ENCODE measurements at regions not wholly inside any gene's neighbourhood (a gene's known extent, or its start where the extent isn't known, plus 50 kb on each side); places are given as distances from the start of the nearest gene placed in this dataset.

DNA sequence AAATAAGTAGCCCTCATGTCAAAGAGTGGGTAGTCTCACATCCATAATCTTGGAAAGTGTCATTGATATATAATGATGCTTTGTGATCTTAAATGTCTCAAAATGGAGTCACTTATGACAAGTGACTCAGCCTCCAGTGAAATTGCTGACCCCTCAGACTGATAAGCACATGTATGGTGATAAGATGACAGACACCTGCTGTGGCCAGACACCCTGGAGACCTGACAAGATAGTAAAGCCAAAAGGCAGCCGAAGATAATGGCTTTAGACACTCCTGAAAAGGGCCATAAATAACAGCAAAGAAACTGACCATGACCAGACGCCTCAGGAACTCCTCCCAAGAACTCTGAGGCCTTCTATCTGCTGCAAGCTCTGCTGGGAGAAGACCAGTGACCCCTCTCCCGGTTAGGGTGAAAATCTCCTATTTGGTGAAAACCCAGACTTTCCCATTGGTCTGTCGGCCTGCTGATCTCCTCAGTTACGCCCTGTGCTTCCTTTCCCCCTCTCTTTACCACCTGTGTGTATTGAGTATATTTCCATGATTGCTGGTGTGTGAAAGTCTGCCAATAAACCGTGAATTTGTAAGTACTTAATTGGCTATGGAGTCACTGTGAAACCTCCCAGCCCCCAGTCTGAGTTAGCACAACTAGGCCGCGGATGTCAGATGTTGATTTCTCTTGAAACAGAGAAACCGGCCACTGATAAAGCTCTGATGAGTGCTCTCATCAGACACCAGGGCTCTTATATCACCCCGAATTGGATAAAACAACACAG is 226.7 kb upstream of the MYOCD start:
- DNase-seq (no peak), ATAC-seq (no peak)
- intact Hi-C loops (cut with DNase I) = no loop called here
- Histone ChIP-seq H3K27me3 (no peaks in the 10 kb centered on the region), H3K4me1 (no peaks in the 10 kb centered on the region), H3K27ac (no peak overlapping the region), H3K9me3 (no peaks in the 10 kb centered on the region), H3K36me3 (replicated peaks in 1 of 2; ENCODE audit: insufficient read depth in 1 of 2, low read depth in 2 of 2) (no peaks in the 10 kb centered on the region), H3K4me3 (no peak overlapping the region)
- no peak for TF ChIP-seq POLR2A (IDR thresholded peaks at IDR 0.05)
- TF ChIP-seq, protein P1, sequence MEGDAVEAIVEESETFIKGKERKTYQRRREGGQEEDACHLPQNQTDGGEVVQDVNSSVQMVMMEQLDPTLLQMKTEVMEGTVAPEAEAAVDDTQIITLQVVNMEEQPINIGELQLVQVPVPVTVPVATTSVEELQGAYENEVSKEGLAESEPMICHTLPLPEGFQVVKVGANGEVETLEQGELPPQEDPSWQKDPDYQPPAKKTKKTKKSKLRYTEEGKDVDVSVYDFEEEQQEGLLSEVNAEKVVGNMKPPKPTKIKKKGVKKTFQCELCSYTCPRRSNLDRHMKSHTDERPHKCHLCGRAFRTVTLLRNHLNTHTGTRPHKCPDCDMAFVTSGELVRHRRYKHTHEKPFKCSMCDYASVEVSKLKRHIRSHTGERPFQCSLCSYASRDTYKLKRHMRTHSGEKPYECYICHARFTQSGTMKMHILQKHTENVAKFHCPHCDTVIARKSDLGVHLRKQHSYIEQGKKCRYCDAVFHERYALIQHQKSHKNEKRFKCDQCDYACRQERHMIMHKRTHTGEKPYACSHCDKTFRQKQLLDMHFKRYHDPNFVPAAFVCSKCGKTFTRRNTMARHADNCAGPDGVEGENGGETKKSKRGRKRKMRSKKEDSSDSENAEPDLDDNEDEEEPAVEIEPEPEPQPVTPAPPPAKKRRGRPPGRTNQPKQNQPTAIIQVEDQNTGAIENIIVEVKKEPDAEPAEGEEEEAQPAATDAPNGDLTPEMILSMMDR (IDR thresholded peaks at IDR 0.05) = no peak
- 51 to 66% methylated on average over 10 of the region's 10 CpGs for WGBS, 2 donors

DNA sequence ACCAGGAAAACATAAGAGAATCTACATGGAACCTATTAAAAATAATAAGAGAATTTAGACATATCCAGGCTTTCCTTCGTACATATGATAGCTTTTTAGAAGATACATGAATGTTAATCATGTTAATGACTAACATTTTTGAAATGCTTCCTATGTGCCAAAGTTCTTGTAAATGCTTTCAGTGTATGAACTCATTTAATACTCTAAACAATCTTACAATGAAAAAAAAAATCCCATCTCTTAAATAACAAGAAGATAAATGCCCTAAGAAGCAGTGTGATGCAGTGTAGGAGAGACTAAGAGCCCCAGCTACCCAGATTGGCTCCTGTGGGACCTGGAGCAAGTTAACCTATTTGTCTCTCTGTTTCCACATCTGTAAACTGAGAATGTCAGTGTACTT is 220.4 kb upstream of the MYOCD start:
- WGBS, 2 donors = 23 to 32% methylated on average over 1 of the region's 1 CpG
- Histone ChIP-seq H3K36me3 (replicated peaks in 1 of 2; ENCODE audit: insufficient read depth in 1 of 2, low read depth in 2 of 2) (no peaks in the 10 kb centered on the region), H3K27me3 (no peaks in the 10 kb centered on the region), H3K27ac (no peak overlapping the region), H3K9me3 (no peaks in the 10 kb centered on the region), H3K4me1 (no peaks in the 10 kb centered on the region), H3K4me3 (no peak overlapping the region)
- DNase-seq = no peak
- no peak for TF ChIP-seq POLR2A (IDR thresholded peaks at IDR 0.05)
- TF ChIP-seq, protein P1 (IDR thresholded peaks at IDR 0.05) = no peak
- intact Hi-C loops (cut with DNase I) = no loop called here
- no peak for ATAC-seq

DNA sequence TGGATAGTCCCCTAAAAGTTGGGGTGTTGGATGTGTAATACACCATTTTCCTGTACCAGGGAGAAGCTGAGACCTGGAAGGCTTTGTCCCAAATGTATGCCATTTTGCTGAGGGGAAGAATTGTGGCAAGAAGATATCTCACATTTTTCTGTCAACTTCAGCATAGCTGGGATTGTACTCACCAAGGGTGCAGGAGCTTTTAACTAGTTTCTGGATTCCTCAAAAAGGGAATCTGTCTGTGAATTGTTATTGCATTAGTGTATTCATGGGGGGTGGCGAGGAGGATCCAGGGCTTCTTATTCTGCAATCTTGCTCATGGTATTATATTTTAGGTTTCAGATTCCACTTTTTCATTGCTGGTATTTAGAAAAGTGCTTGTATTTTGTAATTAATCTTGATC is 208.2 kb upstream of the MYOCD start:
- ATAC-seq (no peak), DNase-seq (no peak)
- no peaks in the 10 kb centered on the region for H3K4me1 ChIP-seq
- WGBS, 2 donors = 73 to 85% methylated on average over 1 of the region's 1 CpG
- H3K27me3 ChIP-seq = no peaks in the 10 kb centered on the region
- intact Hi-C loops (cut with DNase I) = no loop called here
- H3K4me3 ChIP-seq = no peak overlapping the region
- H3K27ac ChIP-seq = no peak overlapping the region
- TF ChIP-seq POLR2A (IDR thresholded peaks at IDR 0.05) = no peak
- TF ChIP-seq, protein P1 (IDR thresholded peaks at IDR 0.05) = no peak
- H3K9me3 ChIP-seq = peaks cover 0 to 5% (median 0%) of the 10 kb centered on the region in 3 donors
- no peaks in the 10 kb centered on the region for H3K36me3 ChIP-seq (replicated peaks in 1 of 2; ENCODE audit: insufficient read depth in 1 of 2, low read depth in 2 of 2)

DNA sequence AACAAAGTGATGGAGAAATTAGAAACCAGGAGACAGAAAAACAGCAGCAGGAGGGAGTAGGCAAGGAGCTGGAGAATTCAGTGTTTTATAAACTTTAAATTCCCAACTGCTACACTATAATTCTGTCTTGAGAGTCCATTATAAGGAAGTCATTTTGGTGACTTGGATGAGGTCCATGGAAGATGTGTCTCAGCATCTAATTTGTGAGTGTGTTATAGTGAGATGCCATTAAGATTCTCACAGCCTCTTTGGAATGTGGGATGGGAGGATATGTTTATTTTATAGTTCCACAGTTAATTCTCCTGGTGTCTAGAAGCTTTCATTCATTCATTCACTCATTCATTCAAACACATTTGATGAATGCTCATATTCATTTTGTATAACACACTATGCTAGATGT is 206.0 kb upstream of the MYOCD start:
- intact Hi-C loops (cut with DNase I) = no loop called here
- no peak overlapping the region for H3K27ac ChIP-seq

More for the DNA sequence above, 206.0 kb upstream of the MYOCD start:
- no peaks in the 10 kb centered on the region for H3K27me3 ChIP-seq
- TF ChIP-seq POLR2A (IDR thresholded peaks at IDR 0.05) = no peak
- TF ChIP-seq, protein P1 (IDR thresholded peaks at IDR 0.05) = no peak
- no peaks in the 10 kb centered on the region for H3K36me3 ChIP-seq (replicated peaks in 1 of 2; ENCODE audit: insufficient read depth in 1 of 2, low read depth in 2 of 2)
- peaks cover 0 to 5% (median 0%) of the 10 kb centered on the region in 3 donors for H3K9me3 ChIP-seq
- H3K4me3 ChIP-seq = no peak overlapping the region
- DNase-seq (no peak), ATAC-seq (no peak)
- no peaks in the 10 kb centered on the region for H3K4me1 ChIP-seq

All from body of pancreas (tissue), 4 donors.